Caco-2 (cell line): ENCODE measurements at regions not wholly inside any gene's neighbourhood (a gene's known extent, or its start where the extent isn't known, plus 50 kb on each side); places are given as distances from the start of the nearest gene placed in this dataset.

Experiments used
- BruUV-seq: library from RNA; stranded (reverse); fragments of 400-500 nt; replicated peaks from 2 replicates; lab custom pipeline; 2021; lab: Mats Ljungman, UMichigan
- CTCF ChIA-PET: fragments of 300-600 bp; sonication (Branson Sonifier 250); formaldehyde crosslinking; loops from one replicate; lab custom pipeline; 2022; ENCODE audit warnings: antibody characterized with exemption; lab: Charles Lee
- POLR2A ChIA-PET: fragments of 300-600 bp; sonication (Branson Sonifier 250); formaldehyde crosslinking; loops from one replicate; lab custom pipeline; 2022; ENCODE audit warnings: antibody characterized with exemption; lab: Charles Lee
- DNase-seq, 2 experiments: peaks; one replicate each; pipeline versions ENCODE4 v3.0.0 to v3.0.0-alpha.2; 2020 to 2022
- H3K27me3 ChIP-seq: replicated peaks from 2 replicates; pipeline ENCODE4 v1.6.0; 2011; ENCODE audit warnings: low read length; ENCODE audit not compliant: control insufficient read depth, insufficient read depth
- H3K36me3 ChIP-seq: 2 replicates; pipeline ENCODE4 v1.5.1; 2011; ENCODE audit warnings: low read length; ENCODE audit not compliant: control insufficient read depth, insufficient read depth
- H3K4me1 ChIP-seq: fragments of 250-450 bp; sonication (Bioruptor Pico); 2 replicates; pipeline ENCODE4 v1.5.1; 2020; ENCODE audit warnings: mild to moderate bottlenecking
- H3K4me3 ChIP-seq: 2 replicates; pipeline ENCODE4 v1.5.1; 2011; ENCODE audit warnings: low read depth, mild to moderate bottlenecking, control low read depth, low read length
- H3K9me3 ChIP-seq: fragments of 250-450 bp; sonication (Bioruptor Pico); 2 replicates; pipeline ENCODE4 v1.5.1; 2020; ENCODE audit warnings: mild to moderate bottlenecking, moderate library complexity
- H3K27ac Mint-ChIP-seq: one replicate; pipeline ENCODE4 v1.8.0; 2022; ENCODE audit warnings: mixed read lengths; ENCODE audit not compliant: unreplicated experiment
- H3K27me3 Mint-ChIP-seq: one replicate; pipeline ENCODE4 v1.8.0; 2022; ENCODE audit warnings: mixed read lengths; ENCODE audit not compliant: insufficient read depth, unreplicated experiment
- H3K36me3 Mint-ChIP-seq: one replicate; pipeline ENCODE4 v1.8.0; 2022; ENCODE audit warnings: mild to moderate bottlenecking, mixed read lengths; ENCODE audit not compliant: insufficient read depth, unreplicated experiment
- H3K4me1 Mint-ChIP-seq: one replicate; pipeline ENCODE4 v1.8.0; 2022; ENCODE audit warnings: low read depth, mixed read lengths; ENCODE audit not compliant: unreplicated experiment
- H3K4me3 Mint-ChIP-seq: one replicate; pipeline ENCODE4 v1.8.0; 2022; ENCODE audit warnings: mild to moderate bottlenecking, moderate library complexity, mixed read lengths; ENCODE audit not compliant: unreplicated experiment
- H3K9me3 Mint-ChIP-seq: one replicate; pipeline ENCODE4 v1.8.0; 2022; ENCODE audit warnings: mixed read lengths; ENCODE audit not compliant: unreplicated experiment
- intact Hi-C: fragments of 100-400 bp; cut with micrococcal nuclease; formaldehyde crosslinking; loops from one replicate; pipeline ENCODE4 v1.10.0; 2022; ENCODE audit not compliant: unreplicated experiment
- TF ChIP-seq, protein P1 (sequence below), 2 experiments: fragments of 200-600 bp in 1 of 2; IDR thresholded peaks; 1 replicate in 1 of 2; 2 replicates in 1 of 2; pipeline versions ENCODE4 v1.5.1 to v1.8.0; 2011 to 2022; ENCODE audit warnings: antibody characterized with exemption in 1 of 2, control low read depth in 1 of 2, inconsistent platforms in 1 of 2, low read depth in 1 of 2, low read length in 1 of 2, mild to moderate bottlenecking in 1 of 2, moderate library complexity in 1 of 2; ENCODE audit not compliant: insufficient read depth in 1 of 2, severe bottlenecking in 1 of 2, unreplicated experiment in 1 of 2

DNA sequence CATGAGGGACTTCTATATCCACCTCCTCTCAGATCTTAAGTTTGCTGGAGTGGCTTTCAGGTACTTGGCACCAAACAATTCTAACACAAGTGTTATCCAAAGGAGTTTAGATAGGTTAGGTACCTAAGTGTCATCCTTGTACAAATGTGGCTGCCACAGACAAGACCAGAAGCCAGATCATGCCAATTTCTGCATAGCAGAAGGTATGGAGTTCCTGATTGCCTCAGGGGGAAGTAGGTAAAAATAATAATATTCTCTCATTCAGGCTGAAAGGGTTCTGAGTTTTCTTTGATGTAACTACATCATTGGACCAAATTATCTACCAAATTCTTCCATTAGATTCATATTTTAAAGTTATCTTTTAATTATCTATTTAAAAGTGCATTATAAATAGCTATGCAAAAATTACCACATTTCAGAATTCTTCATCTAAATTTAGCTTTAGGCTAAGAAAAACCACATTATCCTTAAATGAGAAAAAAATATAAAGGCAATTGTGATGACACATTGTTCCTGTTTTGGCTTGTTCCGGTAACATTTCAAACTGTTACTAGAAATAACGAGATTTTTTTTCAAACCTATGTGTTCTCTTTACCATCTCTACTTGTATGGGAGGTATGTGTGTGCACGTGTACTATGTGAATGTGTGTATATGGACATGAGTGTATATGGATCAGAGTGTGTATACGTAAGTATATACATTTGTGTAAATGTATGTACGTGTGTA, 66.2 kb upstream of the POU2AF2 start:
- no peak overlapping the region for H3K27ac Mint-ChIP-seq
- H3K27me3 Mint-ChIP-seq: peaks cover 10% of the 10 kb centered on the region
- intact Hi-C loops: no loop called here
- Histone ChIP-seq H3K4me1 (no peaks in the 10 kb centered on the region), H3K27me3 (no peaks in the 10 kb centered on the region; the same call in 1 of the 2 replicates), H3K9me3 (no peaks in the 10 kb centered on the region; the same call in 1 of the 2 replicates), H3K36me3 (no peaks in the 10 kb centered on the region), H3K4me3 (no peak overlapping the region)
- H3K4me3 Mint-ChIP-seq: no peak overlapping the region
- DNase-seq: no peak
- H3K9me3 Mint-ChIP-seq: no peaks in the 10 kb centered on the region
- no peaks in the 10 kb centered on the region for H3K36me3 Mint-ChIP-seq
- POLR2A ChIA-PET: no interaction called here
- BruUV-seq: no TSS peak
- no peaks in the 10 kb centered on the region for H3K4me1 Mint-ChIP-seq
- TF ChIP-seq, protein P1, sequence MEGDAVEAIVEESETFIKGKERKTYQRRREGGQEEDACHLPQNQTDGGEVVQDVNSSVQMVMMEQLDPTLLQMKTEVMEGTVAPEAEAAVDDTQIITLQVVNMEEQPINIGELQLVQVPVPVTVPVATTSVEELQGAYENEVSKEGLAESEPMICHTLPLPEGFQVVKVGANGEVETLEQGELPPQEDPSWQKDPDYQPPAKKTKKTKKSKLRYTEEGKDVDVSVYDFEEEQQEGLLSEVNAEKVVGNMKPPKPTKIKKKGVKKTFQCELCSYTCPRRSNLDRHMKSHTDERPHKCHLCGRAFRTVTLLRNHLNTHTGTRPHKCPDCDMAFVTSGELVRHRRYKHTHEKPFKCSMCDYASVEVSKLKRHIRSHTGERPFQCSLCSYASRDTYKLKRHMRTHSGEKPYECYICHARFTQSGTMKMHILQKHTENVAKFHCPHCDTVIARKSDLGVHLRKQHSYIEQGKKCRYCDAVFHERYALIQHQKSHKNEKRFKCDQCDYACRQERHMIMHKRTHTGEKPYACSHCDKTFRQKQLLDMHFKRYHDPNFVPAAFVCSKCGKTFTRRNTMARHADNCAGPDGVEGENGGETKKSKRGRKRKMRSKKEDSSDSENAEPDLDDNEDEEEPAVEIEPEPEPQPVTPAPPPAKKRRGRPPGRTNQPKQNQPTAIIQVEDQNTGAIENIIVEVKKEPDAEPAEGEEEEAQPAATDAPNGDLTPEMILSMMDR (IDR thresholded peaks at IDR 0.05; ENCODE audit: insufficient read depth in 1 of 2, low read depth in 1 of 2, low read length in 1 of 2, severe bottlenecking in 1 of 2, unreplicated experiment in 1 of 2): no peak
- CTCF ChIA-PET: no interaction called here

GRCh38 chr11:111177037-111177871, 68.3 kb upstream of the POU2AF2 start:
- no peak overlapping the region for H3K4me3 Mint-ChIP-seq
- Histone ChIP-seq H3K36me3 (no peaks in the 10 kb centered on the region), H3K27me3 (no peaks in the 10 kb centered on the region; the same call in 1 of the 2 replicates), H3K4me3 (no peak overlapping the region), H3K9me3 (no peaks in the 10 kb centered on the region), H3K4me1 (no peaks in the 10 kb centered on the region)
- BruUV-seq: no TSS peak
- no peaks in the 10 kb centered on the region for H3K9me3 Mint-ChIP-seq
- TF ChIP-seq, protein P1 (IDR thresholded peaks at IDR 0.05; ENCODE audit: insufficient read depth in 1 of 2, low read depth in 1 of 2, low read length in 1 of 2, severe bottlenecking in 1 of 2, unreplicated experiment in 1 of 2): no peak
- ChIA-PET CTCF (no interaction called here), POLR2A (no interaction called here)
- H3K4me1 Mint-ChIP-seq: no peaks in the 10 kb centered on the region
- peaks cover 23% of the 10 kb centered on the region for H3K27me3 Mint-ChIP-seq
- no peaks in the 10 kb centered on the region for H3K36me3 Mint-ChIP-seq
- DNase-seq: no peak
- intact Hi-C loops: no loop called here
- H3K27ac Mint-ChIP-seq: no peak overlapping the region

DNA sequence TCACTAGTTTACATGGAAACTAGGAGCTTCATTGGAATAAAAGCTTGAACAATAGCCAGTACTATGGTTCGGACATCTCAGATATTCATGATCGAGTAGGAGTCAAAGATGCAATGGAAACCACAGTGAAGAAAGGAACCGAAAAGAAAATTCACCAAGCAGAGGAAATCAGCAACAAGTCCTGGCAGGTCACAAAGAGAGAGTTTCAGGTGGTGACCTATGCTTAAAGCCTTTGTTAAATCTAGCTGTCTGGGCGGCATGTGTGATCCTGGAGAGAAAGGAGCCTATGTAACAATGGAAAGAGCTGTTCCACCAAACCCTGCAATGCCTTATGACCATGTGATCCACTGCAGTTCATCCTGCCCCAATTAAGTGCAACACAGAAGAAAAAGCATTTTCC, 68.9 kb upstream of the POU2AF2 start:
- Histone ChIP-seq H3K4me3 (no peak overlapping the region), H3K36me3 (no peaks in the 10 kb centered on the region), H3K9me3 (no peaks in the 10 kb centered on the region), H3K4me1 (no peaks in the 10 kb centered on the region), H3K27me3 (no peaks in the 10 kb centered on the region; the same call in 1 of the 2 replicates)
- ChIA-PET CTCF (no interaction called here), POLR2A (no interaction called here)
- no peak for DNase-seq
- TF ChIP-seq, protein P1 (IDR thresholded peaks at IDR 0.05; ENCODE audit: insufficient read depth in 1 of 2, low read depth in 1 of 2, low read length in 1 of 2, severe bottlenecking in 1 of 2, unreplicated experiment in 1 of 2): no peak
- Mint-ChIP-seq H3K4me3 (no peak overlapping the region), H3K36me3 (no peaks in the 10 kb centered on the region), H3K27ac (no peak overlapping the region), H3K4me1 (no peaks in the 10 kb centered on the region), H3K9me3 (no peaks in the 10 kb centered on the region), H3K27me3 (peaks cover 24% of the 10 kb centered on the region)
- intact Hi-C loops: no loop called here
- no TSS peak for BruUV-seq
